HG02852 (cell line): ENCODE measurements at regions not wholly inside any gene's neighbourhood (a gene's known extent, or its start where the extent isn't known, plus 50 kb on each side); places are given as distances from the start of the nearest gene placed in this dataset.
"Not testable (repeated sequence)": the region's sequence is repeated elsewhere in the genome, so short reads cannot be mapped to it uniquely, and the experiment has no call there.

ENCODE experiments used
- ATAC-seq: cut with Tn5 transposase; IDR thresholded peaks from one replicate; pipeline ENCODE4 v1.9.1; 2021; ENCODE audit warnings: mild to moderate bottlenecking, moderate library complexity; ENCODE audit not compliant: unreplicated experiment

GRCh38 chr15:58322253-58322652 lies 109.5 kb upstream of the LIPC start:
- ATAC-seq: no peak

GRCh38 chr15:58323321-58323720 lies 108.5 kb upstream of the LIPC start:
- not testable (repeated sequence) for ATAC-seq

- ATAC-seq: no peak
Measured at GRCh38 chr15:58324533-58324932, 107.3 kb upstream of the LIPC start.

GRCh38 chr15:58327958-58328357 lies 103.8 kb upstream of the LIPC start:
- no peak for ATAC-seq

- no peak for ATAC-seq
Measured at GRCh38 chr15:58329211-58329610, 102.6 kb upstream of the LIPC start.

GRCh38 chr15:58329781-58330671 lies 101.8 kb upstream of the LIPC start:
- no peak for ATAC-seq

GRCh38 chr15:58330741-58331559 lies 100.8 kb upstream of the LIPC start:
- no peak for ATAC-seq

GRCh38 chr15:58331560-58331912 lies 100.3 kb upstream of the LIPC start:
- no peak for ATAC-seq

- peak; percentile 57 for ATAC-seq
Measured at GRCh38 chr15:58331913-58332675, 99.7 kb upstream of the LIPC start.

- ATAC-seq: peak; percentile 43
Measured at GRCh38 chr15:58332676-58333400, 99.0 kb upstream of the LIPC start.

- ATAC-seq: no peak
Measured at GRCh38 chr15:58334803-58335202, 97.0 kb upstream of the LIPC start.

GRCh38 chr15:58336161-58336560 lies 95.6 kb upstream of the LIPC start:
- no peak for ATAC-seq

GRCh38 chr15:58340176-58340575 lies 91.6 kb upstream of the LIPC start:
- no peak for ATAC-seq

- no peak for ATAC-seq
Measured at GRCh38 chr15:58342508-58342907, 89.3 kb upstream of the LIPC start.

- ATAC-seq: no peak
Measured at GRCh38 chr15:58344213-58345070, 87.3 kb upstream of the LIPC start.

GRCh38 chr15:58346361-58346760 lies 85.4 kb upstream of the LIPC start:
- no peak for ATAC-seq

- no peak for ATAC-seq
Measured at GRCh38 chr15:58348095-58348812, 83.5 kb upstream of the LIPC start.

- no peak for ATAC-seq
Measured at GRCh38 chr15:58352026-58352929, 79.5 kb upstream of the LIPC start.
